ENCODE measurements at regions not wholly inside any gene's neighbourhood (a gene's known extent, or its start where the extent isn't known, plus 50 kb on each side); places are given as distances from the start of the nearest gene placed in this dataset.

DNA sequence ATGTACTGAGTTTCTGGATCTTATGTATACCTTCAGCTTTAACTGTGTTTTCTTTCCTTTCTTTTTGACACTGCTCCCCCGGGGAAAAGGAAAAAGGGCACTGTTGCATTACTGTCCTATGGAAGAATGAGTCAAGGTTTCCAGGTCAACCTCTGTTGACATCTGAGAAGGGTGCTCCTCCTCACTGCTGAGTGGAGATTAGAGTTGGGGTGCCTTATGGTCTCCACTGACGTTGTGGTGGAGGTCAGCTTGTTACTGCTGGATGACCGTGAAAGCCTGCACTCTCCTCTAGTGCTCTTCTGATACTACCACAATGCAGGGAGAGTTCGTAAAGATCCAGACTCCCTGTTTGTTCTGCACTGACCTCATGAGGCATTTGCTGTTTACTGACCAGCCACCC, 252.1 kb upstream of the GRM7 start:
- Histone ChIP-seq H3K27me3 (no peaks in the 10 kb centered on the region), H3K4me3 (ENCODE audit: low read depth, low read length) (no peak overlapping the region), H3K36me3 (no peaks in the 10 kb centered on the region), H3K9me3 (no peaks in the 10 kb centered on the region), H3K4me1 (no peaks in the 10 kb centered on the region)
- TF ChIP-seq, protein P1, sequence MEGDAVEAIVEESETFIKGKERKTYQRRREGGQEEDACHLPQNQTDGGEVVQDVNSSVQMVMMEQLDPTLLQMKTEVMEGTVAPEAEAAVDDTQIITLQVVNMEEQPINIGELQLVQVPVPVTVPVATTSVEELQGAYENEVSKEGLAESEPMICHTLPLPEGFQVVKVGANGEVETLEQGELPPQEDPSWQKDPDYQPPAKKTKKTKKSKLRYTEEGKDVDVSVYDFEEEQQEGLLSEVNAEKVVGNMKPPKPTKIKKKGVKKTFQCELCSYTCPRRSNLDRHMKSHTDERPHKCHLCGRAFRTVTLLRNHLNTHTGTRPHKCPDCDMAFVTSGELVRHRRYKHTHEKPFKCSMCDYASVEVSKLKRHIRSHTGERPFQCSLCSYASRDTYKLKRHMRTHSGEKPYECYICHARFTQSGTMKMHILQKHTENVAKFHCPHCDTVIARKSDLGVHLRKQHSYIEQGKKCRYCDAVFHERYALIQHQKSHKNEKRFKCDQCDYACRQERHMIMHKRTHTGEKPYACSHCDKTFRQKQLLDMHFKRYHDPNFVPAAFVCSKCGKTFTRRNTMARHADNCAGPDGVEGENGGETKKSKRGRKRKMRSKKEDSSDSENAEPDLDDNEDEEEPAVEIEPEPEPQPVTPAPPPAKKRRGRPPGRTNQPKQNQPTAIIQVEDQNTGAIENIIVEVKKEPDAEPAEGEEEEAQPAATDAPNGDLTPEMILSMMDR (IDR thresholded peaks at IDR 0.05; ENCODE audit: low read depth, low read length): no peak
- DNase-seq: no peak

DNA sequence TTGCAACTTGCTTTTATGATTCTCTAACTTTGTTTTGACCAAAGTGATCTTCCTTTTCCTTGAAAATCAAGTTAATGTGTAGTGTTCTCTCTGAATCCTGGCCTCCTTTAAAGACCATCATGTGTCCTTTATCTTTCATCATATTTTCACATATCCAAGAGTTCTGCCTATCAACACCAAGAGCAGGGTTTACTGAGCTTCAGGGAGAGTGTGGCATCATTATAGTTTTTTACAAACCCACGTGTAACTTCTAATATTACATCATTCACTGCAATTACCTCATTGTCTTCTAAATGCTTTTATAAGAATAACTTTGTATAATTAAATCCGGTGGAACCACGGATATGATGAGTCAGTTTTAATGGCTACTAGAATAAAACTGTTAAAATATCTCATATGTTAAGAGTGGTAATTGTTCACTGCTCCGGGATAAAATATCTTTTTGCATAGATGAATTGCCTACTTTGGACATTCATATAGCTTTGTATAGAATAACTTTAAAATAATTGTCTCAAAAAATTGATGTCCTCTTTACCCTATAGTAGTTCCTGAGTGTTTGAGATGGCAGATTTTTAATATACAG, 248.8 kb upstream of the GRM7 start:
- DNase-seq: no peak
- Histone ChIP-seq H3K4me1 (no peaks in the 10 kb centered on the region), H3K9me3 (no peaks in the 10 kb centered on the region), H3K36me3 (no peaks in the 10 kb centered on the region), H3K27me3 (no peaks in the 10 kb centered on the region), H3K4me3 (ENCODE audit: low read depth, low read length) (no peak overlapping the region)
- TF ChIP-seq, protein P1 (IDR thresholded peaks at IDR 0.05; ENCODE audit: low read depth, low read length): no peak

DNA sequence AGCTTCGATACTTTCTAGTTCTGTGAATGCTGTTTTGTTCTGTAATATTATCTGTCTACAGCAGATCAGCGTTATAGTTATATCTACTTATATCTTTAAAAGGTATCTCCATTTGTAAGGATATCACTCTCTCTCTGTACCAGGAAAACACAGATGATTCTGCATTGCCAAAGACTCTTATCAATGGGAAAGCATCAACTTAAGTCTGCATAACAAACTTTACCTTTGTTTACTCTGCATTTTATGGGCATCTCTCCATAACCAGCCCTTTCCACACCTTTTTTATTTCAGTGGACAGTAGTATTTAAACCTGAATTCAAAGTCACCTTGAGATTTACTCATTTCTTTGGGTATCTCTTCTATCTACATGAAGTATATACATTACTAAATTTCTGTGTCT, 238.7 kb upstream of the GRM7 start:
- no peaks in the 10 kb centered on the region for H3K4me1 ChIP-seq
- H3K9me3 ChIP-seq: no peaks in the 10 kb centered on the region
- no peak overlapping the region for H3K4me3 ChIP-seq (ENCODE audit: low read depth, low read length)
- H3K36me3 ChIP-seq: no peaks in the 10 kb centered on the region
- H3K27me3 ChIP-seq: no peaks in the 10 kb centered on the region
- TF ChIP-seq, protein P1 (IDR thresholded peaks at IDR 0.05; ENCODE audit: low read depth, low read length): no peak
- DNase-seq: no peak

DNA sequence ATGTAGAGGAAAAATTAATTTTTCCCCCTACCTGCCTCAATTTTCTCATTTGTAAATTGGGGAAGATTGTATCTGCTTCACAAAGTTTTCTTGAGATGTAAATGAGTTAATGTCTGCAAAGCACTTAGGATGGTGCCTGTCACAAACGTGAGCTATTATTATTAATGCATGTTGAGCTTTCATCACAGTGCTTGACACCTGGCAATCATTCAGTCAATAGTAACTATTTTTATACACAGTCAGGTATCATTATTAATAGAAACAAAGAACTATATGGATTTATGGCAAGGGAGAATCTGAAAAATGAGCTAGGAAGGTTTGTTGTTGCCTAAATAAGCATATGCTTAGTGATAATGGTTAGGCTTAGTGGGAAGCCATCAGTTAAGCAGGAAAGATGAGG, 238.2 kb upstream of the GRM7 start:
- TF ChIP-seq, protein P1 (IDR thresholded peaks at IDR 0.05; ENCODE audit: low read depth, low read length): no peak
- Histone ChIP-seq H3K4me1 (no peaks in the 10 kb centered on the region), H3K36me3 (no peaks in the 10 kb centered on the region), H3K9me3 (no peaks in the 10 kb centered on the region), H3K4me3 (ENCODE audit: low read depth, low read length) (no peak overlapping the region), H3K27me3 (no peaks in the 10 kb centered on the region)
- no peak for DNase-seq

DNA sequence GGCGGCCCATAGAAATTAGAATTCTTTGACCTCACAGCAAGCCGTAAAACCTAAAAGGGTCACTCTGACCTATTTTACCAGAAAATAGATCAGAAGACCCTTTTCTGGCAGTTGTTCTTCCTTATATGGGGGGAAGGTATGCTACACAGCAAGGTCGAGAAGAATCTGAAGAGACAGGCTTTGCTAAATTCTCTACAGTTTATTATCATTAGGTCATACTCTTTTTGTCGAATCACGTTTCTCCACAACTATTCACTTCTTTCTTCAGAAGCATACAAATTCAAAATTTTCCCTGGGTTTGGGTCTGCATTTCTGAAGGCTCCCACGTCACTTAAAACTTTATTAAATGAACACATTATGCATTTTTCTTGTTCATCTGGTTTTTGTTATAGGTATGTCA, 229.5 kb upstream of the GRM7 start:
- TF ChIP-seq, protein P1 (IDR thresholded peaks at IDR 0.05; ENCODE audit: low read depth, low read length): no peak
- Histone ChIP-seq H3K4me1 (no peaks in the 10 kb centered on the region), H3K4me3 (ENCODE audit: low read depth, low read length) (no peak overlapping the region), H3K9me3 (no peaks in the 10 kb centered on the region), H3K36me3 (no peaks in the 10 kb centered on the region), H3K27me3 (no peaks in the 10 kb centered on the region)
- DNase-seq: no peak

DNA sequence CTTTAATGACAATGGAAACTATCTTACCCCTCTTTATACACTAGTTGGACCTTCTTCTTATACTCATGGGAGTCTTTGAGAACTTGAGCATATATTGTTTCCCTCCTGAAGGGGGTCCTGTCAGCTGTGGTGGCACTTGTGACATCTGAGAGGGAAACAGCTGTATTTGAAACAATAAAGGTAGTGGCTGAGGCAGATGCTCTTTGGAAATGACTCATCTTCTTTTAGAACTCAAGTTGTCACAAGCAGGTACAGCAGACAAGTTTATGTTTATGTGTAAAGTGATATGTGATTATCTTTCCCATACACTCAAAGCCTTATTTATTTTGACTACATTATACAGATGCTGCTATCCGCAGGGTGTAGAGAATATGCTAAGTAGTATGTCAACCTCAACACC, 220.0 kb upstream of the GRM7 start:
- H3K36me3 ChIP-seq: no peaks in the 10 kb centered on the region
- no peaks in the 10 kb centered on the region for H3K9me3 ChIP-seq
- no peak for DNase-seq
- H3K4me1 ChIP-seq: no peaks in the 10 kb centered on the region
- TF ChIP-seq, protein P1 (IDR thresholded peaks at IDR 0.05; ENCODE audit: low read depth, low read length): no peak
- H3K4me3 ChIP-seq (ENCODE audit: low read depth, low read length): no peak overlapping the region
- no peaks in the 10 kb centered on the region for H3K27me3 ChIP-seq
